ENCODE measurements at regions not wholly inside any gene's neighbourhood (a gene's known extent, or its start where the extent isn't known, plus 50 kb on each side); places are given as distances from the start of the nearest gene placed in this dataset.

- Histone ChIP-seq H4K20me1 (ENCODE audit: control insufficient read depth, extremely low read depth, insufficient read depth, low read length) (no peaks in the 10 kb centered on the region), H3K9me3 (ENCODE audit: control insufficient read depth, insufficient read depth, low read depth, low read length) (no peaks in the 10 kb centered on the region), H3K4me3 (replicated peaks in 1 of 4; ENCODE audit: control extremely low read depth in 1 of 4, insufficient read depth in 1 of 4, low read depth in 3 of 4, low read length in 4 of 4) (no peak overlapping the region), H3K4me2 (ENCODE audit: extremely low read depth, insufficient read depth, low read length) (no peak overlapping the region), H3K4me1 (ENCODE audit: control insufficient read depth, extremely low read depth, insufficient read depth, low read length) (no peaks in the 10 kb centered on the region), H3K36me3 (ENCODE audit: control insufficient read depth, insufficient read depth, low read length) (no peaks in the 10 kb centered on the region), H2AFZ (ENCODE audit: low read length) (no peak overlapping the region), H3K9ac (ENCODE audit: insufficient read depth, low read length) (no peak overlapping the region), H3K27ac (ENCODE audit: insufficient read depth, low read length) (no peak overlapping the region), H3K79me2 (ENCODE audit: control insufficient read depth, insufficient read depth, low read length) (no peaks in the 10 kb centered on the region), H3K27me3 (ENCODE audit: control insufficient read depth, insufficient read depth, low read length) (no peaks in the 10 kb centered on the region)
- TF ChIP-seq CTCF (conservative IDR thresholded peaks at IDR 0.05 in 1 of 2, IDR thresholded peaks at IDR 0.05 in 1 of 2; ENCODE audit: low read depth in 1 of 2, low read length in 2 of 2) (no peak), EZH2 (IDR thresholded peaks at IDR 0.05; ENCODE audit: low read length, missing control alignments) (no peak)
- no peak for DNase-seq (ENCODE audit: low read depth in 2 of 2)
Measured at GRCh38 chr13:44017756-44018309, 138.1 kb downstream of the LACC1 start.

- Histone ChIP-seq H3K4me2 (ENCODE audit: extremely low read depth, insufficient read depth, low read length) (no peak overlapping the region), H3K4me1 (ENCODE audit: control insufficient read depth, extremely low read depth, insufficient read depth, low read length) (no peaks in the 10 kb centered on the region), H3K27me3 (ENCODE audit: control insufficient read depth, insufficient read depth, low read length) (no peaks in the 10 kb centered on the region), H3K9me3 (ENCODE audit: control insufficient read depth, insufficient read depth, low read depth, low read length) (no peaks in the 10 kb centered on the region), H3K9ac (ENCODE audit: insufficient read depth, low read length) (no peak overlapping the region), H3K79me2 (ENCODE audit: control insufficient read depth, insufficient read depth, low read length) (no peaks in the 10 kb centered on the region), H3K4me3 (replicated peaks in 1 of 4; ENCODE audit: control extremely low read depth in 1 of 4, insufficient read depth in 1 of 4, low read depth in 3 of 4, low read length in 4 of 4) (no peak overlapping the region), H3K36me3 (ENCODE audit: control insufficient read depth, insufficient read depth, low read length) (no peaks in the 10 kb centered on the region), H2AFZ (ENCODE audit: low read length) (no peak overlapping the region), H3K27ac (ENCODE audit: insufficient read depth, low read length) (no peak overlapping the region), H4K20me1 (ENCODE audit: control insufficient read depth, extremely low read depth, insufficient read depth, low read length) (no peaks in the 10 kb centered on the region)
- no peak for TF ChIP-seq EZH2 (IDR thresholded peaks at IDR 0.05; ENCODE audit: low read length, missing control alignments)
- TF ChIP-seq CTCF (conservative IDR thresholded peaks at IDR 0.05 in 1 of 2, IDR thresholded peaks at IDR 0.05 in 1 of 2; ENCODE audit: low read depth in 1 of 2, low read length in 2 of 2): no peak
- DNase-seq (ENCODE audit: low read depth in 2 of 2): no peak
Measured at GRCh38 chr13:44019651-44020050, 139.9 kb downstream of the LACC1 start.

- TF ChIP-seq EZH2 (IDR thresholded peaks at IDR 0.05; ENCODE audit: low read length, missing control alignments) (no peak), CTCF (conservative IDR thresholded peaks at IDR 0.05 in 1 of 2, IDR thresholded peaks at IDR 0.05 in 1 of 2; ENCODE audit: low read depth in 1 of 2, low read length in 2 of 2) (no peak)
- no peaks in the 10 kb centered on the region for H3K9me3 ChIP-seq (ENCODE audit: control insufficient read depth, insufficient read depth, low read depth, low read length)
- H3K4me2 ChIP-seq (ENCODE audit: extremely low read depth, insufficient read depth, low read length): no peak overlapping the region
- H3K27ac ChIP-seq (ENCODE audit: insufficient read depth, low read length): no peak overlapping the region
- no peaks in the 10 kb centered on the region for H3K36me3 ChIP-seq (ENCODE audit: control insufficient read depth, insufficient read depth, low read length)
- no peak overlapping the region for H3K4me3 ChIP-seq (replicated peaks in 1 of 4; ENCODE audit: control extremely low read depth in 1 of 4, insufficient read depth in 1 of 4, low read depth in 3 of 4, low read length in 4 of 4)
- no peak for DNase-seq (ENCODE audit: low read depth in 2 of 2)
- H3K27me3 ChIP-seq (ENCODE audit: control insufficient read depth, insufficient read depth, low read length): no peaks in the 10 kb centered on the region
- H4K20me1 ChIP-seq (ENCODE audit: control insufficient read depth, extremely low read depth, insufficient read depth, low read length): no peaks in the 10 kb centered on the region
- no peak overlapping the region for H2AFZ ChIP-seq (ENCODE audit: low read length)
- no peak overlapping the region for H3K9ac ChIP-seq (ENCODE audit: insufficient read depth, low read length)
- H3K79me2 ChIP-seq (ENCODE audit: control insufficient read depth, insufficient read depth, low read length): no peaks in the 10 kb centered on the region
- no peaks in the 10 kb centered on the region for H3K4me1 ChIP-seq (ENCODE audit: control insufficient read depth, extremely low read depth, insufficient read depth, low read length)
Measured at GRCh38 chr13:44021422-44021821, 141.7 kb downstream of the LACC1 start.

Measured in fibroblast of lung (primary cell).